ENCODE measurements at regions not wholly inside any gene's neighbourhood (a gene's known extent, or its start where the extent isn't known, plus 50 kb on each side); places are given as distances from the start of the nearest gene placed in this dataset.

DNA sequence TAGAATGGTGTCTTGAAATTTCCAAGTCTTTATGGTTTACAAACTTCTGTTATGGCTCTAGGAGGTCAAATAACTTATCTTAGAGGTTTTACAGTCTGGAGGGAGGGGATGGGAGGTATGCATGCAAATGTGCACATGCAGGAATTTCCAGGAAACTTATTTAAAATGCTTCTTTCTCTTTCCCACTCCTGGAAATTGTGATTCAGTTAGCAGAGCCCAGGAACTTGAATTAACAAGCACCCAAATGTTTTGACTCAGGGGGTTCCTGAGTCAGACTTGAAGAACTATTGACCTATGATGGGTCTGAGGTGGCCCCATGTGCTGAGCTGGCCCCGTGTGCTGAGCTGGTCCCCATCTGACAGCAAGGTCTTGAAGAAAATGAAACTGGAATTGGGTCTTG, 669.4 kb downstream of the INHBA start:
- TF ChIP-seq, protein P1, sequence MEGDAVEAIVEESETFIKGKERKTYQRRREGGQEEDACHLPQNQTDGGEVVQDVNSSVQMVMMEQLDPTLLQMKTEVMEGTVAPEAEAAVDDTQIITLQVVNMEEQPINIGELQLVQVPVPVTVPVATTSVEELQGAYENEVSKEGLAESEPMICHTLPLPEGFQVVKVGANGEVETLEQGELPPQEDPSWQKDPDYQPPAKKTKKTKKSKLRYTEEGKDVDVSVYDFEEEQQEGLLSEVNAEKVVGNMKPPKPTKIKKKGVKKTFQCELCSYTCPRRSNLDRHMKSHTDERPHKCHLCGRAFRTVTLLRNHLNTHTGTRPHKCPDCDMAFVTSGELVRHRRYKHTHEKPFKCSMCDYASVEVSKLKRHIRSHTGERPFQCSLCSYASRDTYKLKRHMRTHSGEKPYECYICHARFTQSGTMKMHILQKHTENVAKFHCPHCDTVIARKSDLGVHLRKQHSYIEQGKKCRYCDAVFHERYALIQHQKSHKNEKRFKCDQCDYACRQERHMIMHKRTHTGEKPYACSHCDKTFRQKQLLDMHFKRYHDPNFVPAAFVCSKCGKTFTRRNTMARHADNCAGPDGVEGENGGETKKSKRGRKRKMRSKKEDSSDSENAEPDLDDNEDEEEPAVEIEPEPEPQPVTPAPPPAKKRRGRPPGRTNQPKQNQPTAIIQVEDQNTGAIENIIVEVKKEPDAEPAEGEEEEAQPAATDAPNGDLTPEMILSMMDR (IDR thresholded peaks at IDR 0.05), result no peak
- no peak for TF ChIP-seq POLR2A (IDR thresholded peaks at IDR 0.05)

Measured in breast epithelium (tissue), 3 donors.